ENCODE measurements at regions not wholly inside any gene's neighbourhood (a gene's known extent, or its start where the extent isn't known, plus 50 kb on each side); places are given as distances from the start of the nearest gene placed in this dataset.

DNA sequence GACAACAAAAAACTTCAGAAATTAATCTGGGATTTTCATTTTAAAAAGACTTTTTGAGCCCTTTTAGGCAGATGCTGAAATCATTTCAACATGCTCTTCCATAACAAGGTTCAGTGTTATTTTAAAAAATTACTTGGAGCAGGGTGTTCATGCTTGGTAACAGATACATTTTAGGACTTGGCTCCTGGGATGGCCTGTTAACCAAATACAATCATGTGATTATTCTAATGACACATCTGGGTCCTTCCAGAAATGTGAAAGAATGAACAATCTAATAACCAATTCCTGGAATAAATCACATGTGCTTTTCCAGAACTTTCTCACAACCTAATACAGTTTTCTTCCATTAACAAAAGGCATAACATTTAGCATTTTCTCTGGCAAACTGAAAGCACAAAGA, 379.8 kb upstream of the RUNX1 start:
- TF ChIP-seq, protein P1, sequence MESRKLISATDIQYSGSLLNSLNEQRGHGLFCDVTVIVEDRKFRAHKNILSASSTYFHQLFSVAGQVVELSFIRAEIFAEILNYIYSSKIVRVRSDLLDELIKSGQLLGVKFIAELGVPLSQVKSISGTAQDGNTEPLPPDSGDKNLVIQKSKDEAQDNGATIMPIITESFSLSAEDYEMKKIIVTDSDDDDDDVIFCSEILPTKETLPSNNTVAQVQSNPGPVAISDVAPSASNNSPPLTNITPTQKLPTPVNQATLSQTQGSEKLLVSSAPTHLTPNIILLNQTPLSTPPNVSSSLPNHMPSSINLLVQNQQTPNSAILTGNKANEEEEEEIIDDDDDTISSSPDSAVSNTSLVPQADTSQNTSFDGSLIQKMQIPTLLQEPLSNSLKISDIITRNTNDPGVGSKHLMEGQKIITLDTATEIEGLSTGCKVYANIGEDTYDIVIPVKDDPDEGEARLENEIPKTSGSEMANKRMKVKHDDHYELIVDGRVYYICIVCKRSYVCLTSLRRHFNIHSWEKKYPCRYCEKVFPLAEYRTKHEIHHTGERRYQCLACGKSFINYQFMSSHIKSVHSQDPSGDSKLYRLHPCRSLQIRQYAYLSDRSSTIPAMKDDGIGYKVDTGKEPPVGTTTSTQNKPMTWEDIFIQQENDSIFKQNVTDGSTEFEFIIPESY (IDR thresholded peaks at IDR 0.05; ENCODE audit: borderline replicate concordance, low read depth), result no peak
- TF ChIP-seq RCOR1 (IDR thresholded peaks at IDR 0.05; ENCODE audit: low read length), result no peak
- TF ChIP-seq, protein P2, sequence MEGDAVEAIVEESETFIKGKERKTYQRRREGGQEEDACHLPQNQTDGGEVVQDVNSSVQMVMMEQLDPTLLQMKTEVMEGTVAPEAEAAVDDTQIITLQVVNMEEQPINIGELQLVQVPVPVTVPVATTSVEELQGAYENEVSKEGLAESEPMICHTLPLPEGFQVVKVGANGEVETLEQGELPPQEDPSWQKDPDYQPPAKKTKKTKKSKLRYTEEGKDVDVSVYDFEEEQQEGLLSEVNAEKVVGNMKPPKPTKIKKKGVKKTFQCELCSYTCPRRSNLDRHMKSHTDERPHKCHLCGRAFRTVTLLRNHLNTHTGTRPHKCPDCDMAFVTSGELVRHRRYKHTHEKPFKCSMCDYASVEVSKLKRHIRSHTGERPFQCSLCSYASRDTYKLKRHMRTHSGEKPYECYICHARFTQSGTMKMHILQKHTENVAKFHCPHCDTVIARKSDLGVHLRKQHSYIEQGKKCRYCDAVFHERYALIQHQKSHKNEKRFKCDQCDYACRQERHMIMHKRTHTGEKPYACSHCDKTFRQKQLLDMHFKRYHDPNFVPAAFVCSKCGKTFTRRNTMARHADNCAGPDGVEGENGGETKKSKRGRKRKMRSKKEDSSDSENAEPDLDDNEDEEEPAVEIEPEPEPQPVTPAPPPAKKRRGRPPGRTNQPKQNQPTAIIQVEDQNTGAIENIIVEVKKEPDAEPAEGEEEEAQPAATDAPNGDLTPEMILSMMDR (IDR thresholded peaks at IDR 0.05), result no peak
- TF ChIP-seq TCF12 (IDR thresholded peaks at IDR 0.05), result no peak
- TF ChIP-seq, protein P3, sequence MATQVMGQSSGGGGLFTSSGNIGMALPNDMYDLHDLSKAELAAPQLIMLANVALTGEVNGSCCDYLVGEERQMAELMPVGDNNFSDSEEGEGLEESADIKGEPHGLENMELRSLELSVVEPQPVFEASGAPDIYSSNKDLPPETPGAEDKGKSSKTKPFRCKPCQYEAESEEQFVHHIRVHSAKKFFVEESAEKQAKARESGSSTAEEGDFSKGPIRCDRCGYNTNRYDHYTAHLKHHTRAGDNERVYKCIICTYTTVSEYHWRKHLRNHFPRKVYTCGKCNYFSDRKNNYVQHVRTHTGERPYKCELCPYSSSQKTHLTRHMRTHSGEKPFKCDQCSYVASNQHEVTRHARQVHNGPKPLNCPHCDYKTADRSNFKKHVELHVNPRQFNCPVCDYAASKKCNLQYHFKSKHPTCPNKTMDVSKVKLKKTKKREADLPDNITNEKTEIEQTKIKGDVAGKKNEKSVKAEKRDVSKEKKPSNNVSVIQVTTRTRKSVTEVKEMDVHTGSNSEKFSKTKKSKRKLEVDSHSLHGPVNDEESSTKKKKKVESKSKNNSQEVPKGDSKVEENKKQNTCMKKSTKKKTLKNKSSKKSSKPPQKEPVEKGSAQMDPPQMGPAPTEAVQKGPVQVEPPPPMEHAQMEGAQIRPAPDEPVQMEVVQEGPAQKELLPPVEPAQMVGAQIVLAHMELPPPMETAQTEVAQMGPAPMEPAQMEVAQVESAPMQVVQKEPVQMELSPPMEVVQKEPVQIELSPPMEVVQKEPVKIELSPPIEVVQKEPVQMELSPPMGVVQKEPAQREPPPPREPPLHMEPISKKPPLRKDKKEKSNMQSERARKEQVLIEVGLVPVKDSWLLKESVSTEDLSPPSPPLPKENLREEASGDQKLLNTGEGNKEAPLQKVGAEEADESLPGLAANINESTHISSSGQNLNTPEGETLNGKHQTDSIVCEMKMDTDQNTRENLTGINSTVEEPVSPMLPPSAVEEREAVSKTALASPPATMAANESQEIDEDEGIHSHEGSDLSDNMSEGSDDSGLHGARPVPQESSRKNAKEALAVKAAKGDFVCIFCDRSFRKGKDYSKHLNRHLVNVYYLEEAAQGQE (IDR thresholded peaks at IDR 0.05; ENCODE audit: low read depth, low read length), result no peak

Measured in SK-N-SH (cell line).